OCI-LY1 (cell line): ENCODE measurements at regions not wholly inside any gene's neighbourhood (a gene's known extent, or its start where the extent isn't known, plus 50 kb on each side); places are given as distances from the start of the nearest gene placed in this dataset.
"Not testable (repeated sequence)": the region's sequence is repeated elsewhere in the genome, so short reads cannot be mapped to it uniquely, and the experiment has no call there.

ENCODE experiments used
- EZH2 ChIP-seq: fragments of 200-600 bp; sonication (generic), shearing (Covaris generic); IDR thresholded peaks from 2 replicates; pipeline ENCODE4 v1.8.0; 2017; ENCODE audit warnings: borderline replicate concordance, mixed run types, mild to moderate bottlenecking, antibody characterized with exemption, low read length, moderate library complexity, mixed read lengths
- TF ChIP-seq, protein P1 (sequence below): fragments of 200-600 bp; sonication (generic), shearing (Covaris generic); IDR thresholded peaks from 2 replicates; pipeline ENCODE4 v1.5.1; 2017; ENCODE audit warnings: mild to moderate bottlenecking, antibody characterized with exemption, low read length, moderate library complexity, mixed read lengths

DNA sequence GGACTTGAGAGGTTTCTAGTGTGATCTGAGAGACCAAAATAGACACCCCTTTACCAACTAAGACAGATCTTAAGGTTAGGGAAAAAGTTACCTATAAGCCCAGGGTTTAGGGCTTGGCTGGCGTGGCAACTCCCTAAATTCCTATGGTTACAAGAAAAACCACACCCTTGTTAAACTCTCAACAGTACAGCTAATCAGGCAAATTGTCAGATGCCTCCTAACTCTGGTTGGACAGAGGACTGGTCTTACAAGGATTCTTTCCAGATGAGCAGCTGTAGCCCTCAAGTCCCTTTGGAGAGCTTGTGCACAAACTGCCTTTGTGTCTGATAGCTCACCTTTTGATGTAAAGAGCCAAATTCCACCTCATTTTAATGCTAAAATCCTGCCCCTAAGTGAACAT, 136.9 kb downstream of the BCL2L11 start:
- TF ChIP-seq, protein P1, sequence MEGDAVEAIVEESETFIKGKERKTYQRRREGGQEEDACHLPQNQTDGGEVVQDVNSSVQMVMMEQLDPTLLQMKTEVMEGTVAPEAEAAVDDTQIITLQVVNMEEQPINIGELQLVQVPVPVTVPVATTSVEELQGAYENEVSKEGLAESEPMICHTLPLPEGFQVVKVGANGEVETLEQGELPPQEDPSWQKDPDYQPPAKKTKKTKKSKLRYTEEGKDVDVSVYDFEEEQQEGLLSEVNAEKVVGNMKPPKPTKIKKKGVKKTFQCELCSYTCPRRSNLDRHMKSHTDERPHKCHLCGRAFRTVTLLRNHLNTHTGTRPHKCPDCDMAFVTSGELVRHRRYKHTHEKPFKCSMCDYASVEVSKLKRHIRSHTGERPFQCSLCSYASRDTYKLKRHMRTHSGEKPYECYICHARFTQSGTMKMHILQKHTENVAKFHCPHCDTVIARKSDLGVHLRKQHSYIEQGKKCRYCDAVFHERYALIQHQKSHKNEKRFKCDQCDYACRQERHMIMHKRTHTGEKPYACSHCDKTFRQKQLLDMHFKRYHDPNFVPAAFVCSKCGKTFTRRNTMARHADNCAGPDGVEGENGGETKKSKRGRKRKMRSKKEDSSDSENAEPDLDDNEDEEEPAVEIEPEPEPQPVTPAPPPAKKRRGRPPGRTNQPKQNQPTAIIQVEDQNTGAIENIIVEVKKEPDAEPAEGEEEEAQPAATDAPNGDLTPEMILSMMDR, result not testable (repeated sequence)
- TF ChIP-seq EZH2, result not testable (repeated sequence)
